ENCODE measurements at regions not wholly inside any gene's neighbourhood (a gene's known extent, or its start where the extent isn't known, plus 50 kb on each side); places are given as distances from the start of the nearest gene placed in this dataset.
"Not testable (repeated sequence)": the region's sequence is repeated elsewhere in the genome, so short reads cannot be mapped to it uniquely, and the experiment has no call there.

DNA sequence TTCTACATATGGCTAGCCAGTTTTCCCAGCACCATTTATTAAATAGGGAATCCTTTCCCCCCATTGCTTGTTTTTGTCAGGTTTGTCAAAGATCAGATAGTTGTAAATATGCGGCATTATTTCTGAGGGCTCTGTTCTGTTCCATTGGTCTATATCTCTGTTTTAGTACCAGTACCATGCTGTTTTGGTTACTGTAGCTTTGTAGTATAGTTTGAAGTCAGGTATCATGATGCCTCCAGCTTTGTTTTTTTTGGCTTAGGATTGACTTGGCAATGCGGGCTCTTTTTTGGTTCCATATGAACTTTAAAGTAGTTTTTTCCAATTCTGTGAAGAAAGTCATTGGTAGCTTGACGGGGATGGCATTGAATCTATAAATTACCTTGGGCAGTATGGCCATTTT is 60.0 kb upstream of the GPC3 start:
- H3K4me1 Mint-ChIP-seq (ENCODE audit: low read depth); H3K4me3 Mint-ChIP-seq; H3K27ac Mint-ChIP-seq; H3K36me3 Mint-ChIP-seq (ENCODE audit: low read depth); DNase-seq; H3K27me3 Mint-ChIP-seq (ENCODE audit: insufficient read depth): not testable (repeated sequence)
- H3K9me3 Mint-ChIP-seq: peaks cover 11% of the 10 kb centered on the region; the same call in 1 of the 2 replicates

DNA sequence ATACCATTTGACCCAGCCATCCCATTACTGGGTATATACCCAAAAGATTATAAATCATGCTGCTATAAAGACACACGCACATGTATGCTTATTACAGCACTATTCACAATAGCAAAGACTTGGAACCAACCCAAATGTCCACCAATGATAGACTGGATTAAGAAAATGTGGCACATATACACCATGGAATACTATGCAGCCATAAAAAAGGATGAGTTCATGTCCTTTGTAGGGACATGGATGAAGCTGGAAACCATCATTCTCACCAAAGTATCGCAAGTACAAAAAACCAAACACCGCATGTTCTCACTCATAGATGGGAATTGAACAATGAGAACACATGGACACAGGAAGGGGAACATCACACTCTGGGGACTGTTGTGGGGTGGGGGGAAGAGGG is 81.7 kb upstream of the GPC3 start:
- DNase-seq; H3K4me3 Mint-ChIP-seq; H3K36me3 Mint-ChIP-seq (ENCODE audit: low read depth); H3K27me3 Mint-ChIP-seq (ENCODE audit: insufficient read depth); H3K9me3 Mint-ChIP-seq; H3K27ac Mint-ChIP-seq; H3K4me1 Mint-ChIP-seq (ENCODE audit: low read depth): not testable (repeated sequence)

DNA sequence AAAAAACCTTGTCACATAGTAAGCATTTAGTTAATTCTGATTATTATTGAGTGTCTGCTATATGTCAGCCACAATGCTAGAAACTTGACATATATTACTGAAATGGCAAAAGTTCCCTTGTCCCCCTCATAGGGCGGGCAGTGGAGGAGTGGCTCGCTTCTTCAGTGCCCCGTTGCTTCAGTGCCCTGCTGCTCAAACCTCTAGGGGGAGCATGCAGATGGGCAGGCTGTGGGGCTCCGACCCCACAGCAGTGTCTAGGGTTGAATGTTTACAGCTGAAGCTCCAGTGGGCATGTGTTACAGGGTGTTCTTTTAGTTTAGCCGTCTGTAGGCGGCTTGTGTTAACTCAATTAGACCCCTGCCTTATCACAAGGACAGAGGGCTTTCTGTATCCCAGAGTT is 86.5 kb upstream of the GPC3 start:
- not testable (repeated sequence) for H3K4me3 Mint-ChIP-seq; DNase-seq; H3K4me1 Mint-ChIP-seq (ENCODE audit: low read depth); H3K27ac Mint-ChIP-seq; H3K36me3 Mint-ChIP-seq (ENCODE audit: low read depth); H3K27me3 Mint-ChIP-seq (ENCODE audit: insufficient read depth)
- peaks cover 13% of the 10 kb centered on the region for H3K9me3 Mint-ChIP-seq

DNA sequence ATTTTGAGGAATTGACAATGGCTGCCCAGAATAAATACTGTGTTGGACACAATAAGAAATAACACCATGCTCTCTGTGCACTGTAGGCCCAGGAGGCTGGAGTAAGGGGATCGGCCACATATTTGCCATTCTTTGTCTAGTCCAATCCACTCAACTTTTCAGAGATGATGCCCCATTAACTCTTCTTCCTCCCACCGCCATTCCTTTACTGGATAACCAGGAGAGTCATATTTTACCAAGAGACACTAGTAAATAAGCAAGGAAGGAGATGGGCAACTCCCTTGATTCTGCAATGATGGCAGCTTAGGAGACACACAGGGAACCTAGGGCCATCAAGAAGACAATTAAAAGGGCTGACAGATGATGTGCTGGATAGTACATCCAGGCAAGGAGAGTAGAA is 87.9 kb upstream of the GPC3 start:
- Mint-ChIP-seq H3K27ac (no peak overlapping the region), H3K4me3 (no peak overlapping the region), H3K4me1 (ENCODE audit: low read depth) (no peaks in the 10 kb centered on the region), H3K27me3 (ENCODE audit: insufficient read depth) (peaks cover 1% of the 10 kb centered on the region; the same call in 1 of the 2 replicates), H3K36me3 (ENCODE audit: low read depth) (no peaks in the 10 kb centered on the region), H3K9me3 (peaks cover 21% of the 10 kb centered on the region)
- DNase-seq: no peak
- TF ChIP-seq, protein P1, sequence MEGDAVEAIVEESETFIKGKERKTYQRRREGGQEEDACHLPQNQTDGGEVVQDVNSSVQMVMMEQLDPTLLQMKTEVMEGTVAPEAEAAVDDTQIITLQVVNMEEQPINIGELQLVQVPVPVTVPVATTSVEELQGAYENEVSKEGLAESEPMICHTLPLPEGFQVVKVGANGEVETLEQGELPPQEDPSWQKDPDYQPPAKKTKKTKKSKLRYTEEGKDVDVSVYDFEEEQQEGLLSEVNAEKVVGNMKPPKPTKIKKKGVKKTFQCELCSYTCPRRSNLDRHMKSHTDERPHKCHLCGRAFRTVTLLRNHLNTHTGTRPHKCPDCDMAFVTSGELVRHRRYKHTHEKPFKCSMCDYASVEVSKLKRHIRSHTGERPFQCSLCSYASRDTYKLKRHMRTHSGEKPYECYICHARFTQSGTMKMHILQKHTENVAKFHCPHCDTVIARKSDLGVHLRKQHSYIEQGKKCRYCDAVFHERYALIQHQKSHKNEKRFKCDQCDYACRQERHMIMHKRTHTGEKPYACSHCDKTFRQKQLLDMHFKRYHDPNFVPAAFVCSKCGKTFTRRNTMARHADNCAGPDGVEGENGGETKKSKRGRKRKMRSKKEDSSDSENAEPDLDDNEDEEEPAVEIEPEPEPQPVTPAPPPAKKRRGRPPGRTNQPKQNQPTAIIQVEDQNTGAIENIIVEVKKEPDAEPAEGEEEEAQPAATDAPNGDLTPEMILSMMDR (IDR thresholded peaks at IDR 0.05): no peak

DNA sequence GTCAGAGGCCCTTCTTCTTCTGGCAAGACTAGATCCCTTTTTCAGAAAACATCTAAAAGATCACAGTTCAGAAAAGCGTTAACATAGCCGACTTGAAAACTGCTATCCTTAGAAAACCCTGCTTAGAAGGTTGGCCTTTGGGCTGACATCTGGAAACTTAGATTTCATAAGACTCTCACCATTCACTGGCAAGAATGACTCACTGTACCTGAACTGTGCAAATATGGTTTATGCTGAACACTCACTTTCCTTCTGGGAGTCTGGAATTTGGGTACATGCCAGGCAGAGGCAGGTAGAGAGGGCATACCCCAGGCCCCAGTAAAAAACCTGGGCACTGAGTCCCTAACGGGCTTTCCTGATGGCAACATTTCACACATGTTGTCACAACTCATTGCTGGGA is 88.8 kb upstream of the GPC3 start:
- TF ChIP-seq, protein P1 (IDR thresholded peaks at IDR 0.05): no peak
- DNase-seq: no peak
- H3K27me3 Mint-ChIP-seq (ENCODE audit: insufficient read depth): peaks cover 1% of the 10 kb centered on the region; the same call in 1 of the 2 replicates
- no peaks in the 10 kb centered on the region for H3K4me1 Mint-ChIP-seq (ENCODE audit: low read depth)
- peaks cover 21% of the 10 kb centered on the region for H3K9me3 Mint-ChIP-seq
- no peak overlapping the region for H3K27ac Mint-ChIP-seq
- no peak overlapping the region for H3K4me3 Mint-ChIP-seq
- H3K36me3 Mint-ChIP-seq (ENCODE audit: low read depth): no peaks in the 10 kb centered on the region

DNA sequence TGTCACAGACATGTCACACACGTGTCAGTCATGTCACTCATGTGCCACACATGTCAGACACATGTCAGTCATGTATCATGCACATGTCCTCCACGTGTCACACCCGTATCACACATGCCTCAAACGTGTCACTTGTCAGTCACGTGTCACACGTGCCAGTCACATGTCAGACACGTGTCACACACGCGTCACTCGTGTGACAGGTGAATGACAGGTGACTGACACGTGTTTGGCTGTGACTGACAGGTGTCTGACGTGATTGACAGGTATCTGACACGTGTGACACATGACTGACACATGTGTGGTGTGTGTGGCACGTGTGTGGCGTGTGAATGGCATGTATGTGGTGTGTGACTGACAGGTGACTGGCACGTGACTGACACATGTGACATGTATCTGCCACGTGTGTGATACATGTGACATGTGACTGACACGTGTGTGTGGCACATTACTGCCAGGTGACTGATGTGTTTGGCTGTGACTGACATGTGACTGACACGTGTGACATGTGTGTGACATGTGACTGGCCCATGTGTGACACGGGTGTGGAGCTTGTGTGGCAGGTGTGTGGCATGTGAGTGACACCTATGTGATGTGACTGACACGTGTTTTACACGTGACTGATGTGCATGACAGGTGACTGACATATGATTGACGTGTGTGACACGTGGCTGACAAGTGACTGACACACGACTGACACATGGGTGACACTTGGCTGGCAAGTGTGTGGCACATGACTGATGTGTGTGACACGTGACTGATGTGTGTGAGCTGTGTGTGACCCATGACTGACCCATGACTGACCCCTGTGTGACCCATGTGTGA is 90.7 kb upstream of the GPC3 start:
- Mint-ChIP-seq H3K27ac (no peak overlapping the region), H3K36me3 (ENCODE audit: low read depth) (no peaks in the 10 kb centered on the region), H3K4me3 (no peak overlapping the region), H3K27me3 (ENCODE audit: insufficient read depth) (no peaks in the 10 kb centered on the region; the same call in 1 of the 2 replicates), H3K4me1 (ENCODE audit: low read depth) (no peaks in the 10 kb centered on the region), H3K9me3 (peaks cover 25% of the 10 kb centered on the region)
- TF ChIP-seq, protein P1 (IDR thresholded peaks at IDR 0.05): no peak
- no peak for DNase-seq

DNA sequence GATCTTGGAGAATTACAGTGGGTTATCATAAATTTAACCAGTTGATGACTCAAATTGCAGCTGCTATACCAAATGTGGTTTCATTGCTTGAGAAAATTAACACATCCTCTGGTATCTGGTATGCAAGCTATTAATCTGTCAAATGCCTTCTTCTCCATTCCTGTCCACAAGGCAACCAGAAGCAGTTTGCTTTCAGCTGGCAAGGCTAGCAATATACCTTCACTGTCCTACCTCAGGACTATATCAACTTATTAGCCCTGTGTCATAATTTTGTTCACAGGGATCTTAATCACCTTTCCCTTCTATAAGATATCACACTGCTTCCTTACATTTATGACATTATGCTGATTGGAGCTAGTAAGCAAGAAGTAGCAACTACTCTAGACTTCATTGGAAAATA is 110.0 kb upstream of the GPC3 start:
- TF ChIP-seq, protein P1 (IDR thresholded peaks at IDR 0.05): no peak
- no peak overlapping the region for H3K4me3 Mint-ChIP-seq
- DNase-seq: no peak
- no peaks in the 10 kb centered on the region for H3K4me1 Mint-ChIP-seq (ENCODE audit: low read depth)
- H3K36me3 Mint-ChIP-seq (ENCODE audit: low read depth): no peaks in the 10 kb centered on the region
- H3K27ac Mint-ChIP-seq: no peak overlapping the region
- H3K9me3 Mint-ChIP-seq: peaks cover 7% of the 10 kb centered on the region; the same call in 1 of the 2 replicates
- H3K27me3 Mint-ChIP-seq (ENCODE audit: insufficient read depth): no peaks in the 10 kb centered on the region; the same call in 1 of the 2 replicates
